Stimulated activated CD4-positive, alpha-beta T cell treated with anti-CD3 and anti-CD28 coated beads, Interleukin-12 subunit alpha, Interleukin-12 subunit beta, amount 100 ng/mL, for 24 hours (primary cell): ENCODE measurements at regions not wholly inside any gene's neighbourhood (a gene's known extent, or its start where the extent isn't known, plus 50 kb on each side); places are given as distances from the start of the nearest gene placed in this dataset.

Experiments used
- DNase-seq, 2 experiments: peaks; one replicate each; pipeline ENCODE4 v3.0.0-alpha.2; 2020; ENCODE audit warnings: low read depth in 2 of 2

- DNase-seq = no peak
Observed at GRCh38 chr14:101179691-101180211, 276.2 kb upstream of the RTL1 start.

GRCh38 chr14:101181446-101182313, 278.2 kb upstream of the RTL1 start:
- no peak for DNase-seq

- DNase-seq = no peak
Observed at GRCh38 chr14:101182476-101182875, 279.0 kb upstream of the RTL1 start.

GRCh38 chr14:101183376-101184103, 280.0 kb upstream of the RTL1 start:
- no peak for DNase-seq

GRCh38 chr14:101184104-101184455, 280.6 kb upstream of the RTL1 start:
- DNase-seq = no peak

- no peak for DNase-seq
Observed at GRCh38 chr14:101184572-101184971, 281.1 kb upstream of the RTL1 start.

GRCh38 chr14:101185073-101185835, 281.7 kb upstream of the RTL1 start:
- no peak for DNase-seq

- DNase-seq = no peak
Observed at GRCh38 chr14:101185946-101186345, 282.4 kb upstream of the RTL1 start.

- DNase-seq = no peak
Observed at GRCh38 chr14:101186544-101186943, 283.0 kb upstream of the RTL1 start.

- DNase-seq = no peak
Observed at GRCh38 chr14:101186992-101187815, 283.7 kb upstream of the RTL1 start.

- no peak for DNase-seq
Observed at GRCh38 chr14:101187816-101188570, 284.5 kb upstream of the RTL1 start.

- no peak for DNase-seq
Observed at GRCh38 chr14:101188571-101188915, 285.0 kb upstream of the RTL1 start.

GRCh38 chr14:101189266-101189665, 285.7 kb upstream of the RTL1 start:
- DNase-seq = no peak

- DNase-seq = no peak
Observed at GRCh38 chr14:101189962-101190560, 286.5 kb upstream of the RTL1 start.

GRCh38 chr14:101191101-101191720, 287.7 kb upstream of the RTL1 start:
- no peak for DNase-seq

- DNase-seq = no peak
Observed at GRCh38 chr14:101191721-101192660, 288.5 kb upstream of the RTL1 start.

GRCh38 chr14:101192661-101193000, 289.1 kb upstream of the RTL1 start:
- no peak for DNase-seq

- no peak for DNase-seq
Observed at GRCh38 chr14:101193106-101193844, 289.8 kb upstream of the RTL1 start.
